ENCODE measurements at regions not wholly inside any gene's neighbourhood (a gene's known extent, or its start where the extent isn't known, plus 50 kb on each side); places are given as distances from the start of the nearest gene placed in this dataset.
"Not testable (repeated sequence)": the region's sequence is repeated elsewhere in the genome, so short reads cannot be mapped to it uniquely, and the experiment has no call there.

- Mint-ChIP-seq H3K9me3 (peaks cover 33% of the 10 kb centered on the region), H3K4me1 (no peaks in the 10 kb centered on the region; the same call in 1 of the 2 replicates), H3K27ac (no peak overlapping the region), H3K4me3 (no peak overlapping the region), H3K27me3 (ENCODE audit: low read depth) (no peaks in the 10 kb centered on the region), H3K36me3 (peaks cover 21% of the 10 kb centered on the region)
- ChIA-PET POLR2A (no interaction called here), CTCF (no interaction called here)
- no peak for ATAC-seq
- TF ChIP-seq MLX (CRISPR knock-in tag; IDR thresholded peaks at IDR 0.05), result no peak
- no peak for TF ChIP-seq ATF2 (CRISPR knock-in tag; IDR thresholded peaks at IDR 0.05; ENCODE audit: borderline replicate concordance, low read depth)
- no peak for DNase-seq (ENCODE audit: low spot score)
These were observed 221.8 kb downstream of the ASMT start for GRCh38 chrX:1836683-1837082.

GRCh38 chrX:1841746-1842145 lies 226.9 kb downstream of the ASMT start:
- no peak for ATAC-seq
- no peak overlapping the region for H3K4me3 Mint-ChIP-seq
- DNase-seq (ENCODE audit: low spot score), result no peak
- no peak overlapping the region for H3K27ac Mint-ChIP-seq
- peaks cover 14% of the 10 kb centered on the region for H3K36me3 Mint-ChIP-seq
- H3K4me1 Mint-ChIP-seq, result no peaks in the 10 kb centered on the region
- H3K27me3 Mint-ChIP-seq (ENCODE audit: low read depth), result no peaks in the 10 kb centered on the region
- peaks cover 22% of the 10 kb centered on the region for H3K9me3 Mint-ChIP-seq
- TF ChIP-seq GTF2I (CRISPR knock-in tag; conservative IDR thresholded peaks at IDR 0.05), result no peak
- no peak for TF ChIP-seq ZSCAN18 (CRISPR knock-in tag; IDR thresholded peaks at IDR 0.05)
- no peak for TF ChIP-seq MLX (CRISPR knock-in tag; IDR thresholded peaks at IDR 0.05)
- TF ChIP-seq E2F4 (CRISPR knock-in tag; IDR thresholded peaks at IDR 0.05; ENCODE audit: borderline replicate concordance, low read depth), result no peak
- TF ChIP-seq ATF1 (CRISPR knock-in tag; IDR thresholded peaks at IDR 0.05), result no peak
- TF ChIP-seq ZNF396 (CRISPR knock-in tag; IDR thresholded peaks at IDR 0.05; ENCODE audit: borderline replicate concordance), result no peak
- no peak for TF ChIP-seq ZNF232 (CRISPR knock-in tag; IDR thresholded peaks at IDR 0.05)
- TF ChIP-seq TP53 (CRISPR knock-in tag; IDR thresholded peaks at IDR 0.05), result no peak
- TF ChIP-seq KAT7 (CRISPR knock-in tag; IDR thresholded peaks at IDR 0.05; ENCODE audit: borderline replicate concordance), result no peak
- TF ChIP-seq AR (CRISPR knock-in tag; IDR thresholded peaks at IDR 0.05), result no peak
- POLR2A ChIA-PET, result no interaction called here
- CTCF ChIA-PET, result no interaction called here

GRCh38 chrX:1847000-1847399 lies 232.1 kb downstream of the ASMT start:
- DNase-seq (ENCODE audit: low spot score); H3K27ac Mint-ChIP-seq; ATAC-seq; H3K4me1 Mint-ChIP-seq; H3K4me3 Mint-ChIP-seq; CTCF ChIA-PET; H3K27me3 Mint-ChIP-seq (ENCODE audit: low read depth); H3K9me3 Mint-ChIP-seq; POLR2A ChIA-PET; H3K36me3 Mint-ChIP-seq: not testable (repeated sequence)

- H3K4me1 Mint-ChIP-seq; H3K4me3 Mint-ChIP-seq; POLR2A ChIA-PET; H3K27ac Mint-ChIP-seq; ATAC-seq; H3K27me3 Mint-ChIP-seq (ENCODE audit: low read depth); CTCF ChIA-PET; DNase-seq (ENCODE audit: low spot score): not testable (repeated sequence)
- H3K36me3 Mint-ChIP-seq, result peaks cover 12% of the 10 kb centered on the region
- H3K9me3 Mint-ChIP-seq, result peaks cover 17% of the 10 kb centered on the region
These were observed 232.9 kb downstream of the ASMT start for GRCh38 chrX:1847790-1848189.
